HepG2 (cell line): ENCODE measurements at regions not wholly inside any gene's neighbourhood (a gene's known extent, or its start where the extent isn't known, plus 50 kb on each side); places are given as distances from the start of the nearest gene placed in this dataset.

Source experiments
- CAMTA2 ChIP-seq: sonication (generic); formaldehyde crosslinking; IDR thresholded peaks from 2 replicates; pipeline ENCODE4 v1.4.0; 2020; ENCODE audit warnings: mild to moderate bottlenecking, missing genetic modification reagents, borderline replicate concordance
- CBFB ChIP-seq: sonication (generic); formaldehyde crosslinking; IDR thresholded peaks from 2 replicates; pipeline ENCODE4 v1.4.0; 2020; ENCODE audit warnings: missing genetic modification reagents
- CTCF ChIP-seq: sonication (generic); formaldehyde crosslinking; IDR thresholded peaks from 2 replicates; pipeline ENCODE4 v1.5.0; 2020; ENCODE audit warnings: mild to moderate bottlenecking, missing genetic modification reagents, moderate library complexity
- MAZ ChIP-seq, 2 experiments: sonication (generic) in 1 of 2; formaldehyde crosslinking in 1 of 2; IDR thresholded peaks; 2 replicates each; pipeline versions ENCODE4 v1.5.0 to v1.6.1; 2012 to 2020; ENCODE audit warnings: low read depth in 2 of 2, mild to moderate bottlenecking in 2 of 2, borderline replicate concordance in 1 of 2, improper control_type of control experiment in 1 of 2, low read length in 1 of 2, missing genetic modification reagents in 1 of 2, moderate library complexity in 1 of 2
- POLR2AphosphoS5 ChIP-seq: IDR thresholded peaks from 2 replicates; pipeline ENCODE4 v1.6.1; 2012; ENCODE audit warnings: low read depth, low read length
- RAD21 ChIP-seq: fragments of 450-650 bp; formaldehyde crosslinking; IDR thresholded peaks from 2 replicates; pipeline ENCODE4 v1.5.0; 2020; ENCODE audit warnings: mild to moderate bottlenecking
- RFXANK ChIP-seq: IDR thresholded peaks from 2 replicates; pipeline ENCODE4 v1.6.1; 2016
- RXRA ChIP-seq: sonication (generic); formaldehyde crosslinking; IDR thresholded peaks from 2 replicates; pipeline ENCODE4 v1.5.1; 2020; ENCODE audit warnings: missing genetic modification reagents
- SP1 ChIP-seq, 2 experiments: fragments of 450-650 bp in 1 of 2; sonication (generic) in 1 of 2; formaldehyde crosslinking in 1 of 2; IDR thresholded peaks; 2 replicates each; pipeline versions ENCODE4 v1.4.0 to v1.6.1; 2016 to 2020; ENCODE audit warnings: missing genetic modification reagents in 1 of 2
- SPEN ChIP-seq: sonication (generic); formaldehyde crosslinking; IDR thresholded peaks from 2 replicates; pipeline ENCODE4 v1.5.1; 2020; ENCODE audit warnings: low read depth, mild to moderate bottlenecking, missing genetic modification reagents
- ZBTB21 ChIP-seq: sonication (generic); formaldehyde crosslinking; IDR thresholded peaks from 2 replicates; pipeline ENCODE4 v1.4.0; 2020; ENCODE audit warnings: missing genetic modification reagents
- ZNF3 ChIP-seq: IDR thresholded peaks from 2 replicates; pipeline ENCODE4 v1.7.0; 2017; ENCODE audit warnings: inconsistent platforms
- ZNF780A ChIP-seq: sonication (generic); formaldehyde crosslinking; IDR thresholded peaks from 2 replicates; pipeline ENCODE4 v1.8.0; 2022; ENCODE audit warnings: mild to moderate bottlenecking, missing genetic modification reagents, moderate library complexity
- ZSCAN9 ChIP-seq: IDR thresholded peaks from 2 replicates; pipeline ENCODE4 v1.6.1; 2016; ENCODE audit warnings: borderline replicate concordance

DNA sequence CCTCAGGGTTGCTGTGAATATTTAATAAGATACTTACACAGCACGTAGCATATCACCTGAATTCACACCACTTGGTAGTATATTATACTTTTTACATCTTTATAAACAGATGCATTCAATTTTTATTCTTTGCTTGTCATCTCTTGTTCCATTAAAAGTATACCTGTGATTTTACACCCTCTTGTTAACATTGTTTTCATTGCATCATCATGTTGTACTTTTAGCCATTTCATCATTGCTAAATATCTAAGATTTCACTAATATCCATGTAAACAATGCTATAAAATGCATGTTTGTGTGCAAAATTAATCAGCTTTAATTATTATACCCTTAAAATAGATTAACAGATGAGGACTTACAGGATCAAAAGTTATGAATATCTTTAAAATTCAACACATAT, 155.3 kb downstream of the MEX3B start:
- TF ChIP-seq RAD21 (CRISPR knock-in tag) (no peak), ZSCAN9 (no peak), MAZ (IDR thresholded peaks at IDR 0.05; ENCODE audit: borderline replicate concordance, low read depth, low read length) (no peak), MAZ (CRISPR knock-in tag; IDR thresholded peaks at IDR 0.05; ENCODE audit: low read depth) (no peak), CBFB (no peak), ZNF780A (CRISPR knock-in tag) (no peak), CAMTA2 (no peak), RXRA (no peak), POLR2AphosphoS5 (no peak), ZBTB21 (CRISPR knock-in tag) (no peak), CTCF (CRISPR knock-in tag) (no peak), SP1 (IDR thresholded peaks at IDR 0.05) (no peak), SP1 (CRISPR knock-in tag; IDR thresholded peaks at IDR 0.05) (no peak), ZNF3 (no peak), RFXANK (CRISPR knock-in tag) (no peak), SPEN (CRISPR knock-in tag) (no peak)
